Thyroid gland (tissue), 4 donors: ENCODE measurements at regions not wholly inside any gene's neighbourhood (a gene's known extent, or its start where the extent isn't known, plus 50 kb on each side); places are given as distances from the start of the nearest gene placed in this dataset.

Experiments
- POLR2A ChIP-seq, 2 donors: fragments of 450-650 bp; IDR thresholded peaks; one replicate each; pipeline ENCODE4 v1.6.1; 2017; ENCODE audit warnings: antibody characterized with exemption in 2 of 2, mild to moderate bottlenecking in 2 of 2, moderate library complexity in 1 of 2
- TF ChIP-seq, protein P1 (sequence below), 6 experiments: fragments of 200-600 bp in 3 of 6; fragments of 450-650 bp in 3 of 6; sonication (generic) in 3 of 6; IDR thresholded peaks; one replicate each; pipeline ENCODE4 v1.5.1; 2016 to 2019; ENCODE audit warnings: antibody characterized with exemption in 6 of 6, mild to moderate bottlenecking in 2 of 6, inconsistent platforms in 1 of 6, moderate library complexity in 1 of 6

- TF ChIP-seq, protein P1, sequence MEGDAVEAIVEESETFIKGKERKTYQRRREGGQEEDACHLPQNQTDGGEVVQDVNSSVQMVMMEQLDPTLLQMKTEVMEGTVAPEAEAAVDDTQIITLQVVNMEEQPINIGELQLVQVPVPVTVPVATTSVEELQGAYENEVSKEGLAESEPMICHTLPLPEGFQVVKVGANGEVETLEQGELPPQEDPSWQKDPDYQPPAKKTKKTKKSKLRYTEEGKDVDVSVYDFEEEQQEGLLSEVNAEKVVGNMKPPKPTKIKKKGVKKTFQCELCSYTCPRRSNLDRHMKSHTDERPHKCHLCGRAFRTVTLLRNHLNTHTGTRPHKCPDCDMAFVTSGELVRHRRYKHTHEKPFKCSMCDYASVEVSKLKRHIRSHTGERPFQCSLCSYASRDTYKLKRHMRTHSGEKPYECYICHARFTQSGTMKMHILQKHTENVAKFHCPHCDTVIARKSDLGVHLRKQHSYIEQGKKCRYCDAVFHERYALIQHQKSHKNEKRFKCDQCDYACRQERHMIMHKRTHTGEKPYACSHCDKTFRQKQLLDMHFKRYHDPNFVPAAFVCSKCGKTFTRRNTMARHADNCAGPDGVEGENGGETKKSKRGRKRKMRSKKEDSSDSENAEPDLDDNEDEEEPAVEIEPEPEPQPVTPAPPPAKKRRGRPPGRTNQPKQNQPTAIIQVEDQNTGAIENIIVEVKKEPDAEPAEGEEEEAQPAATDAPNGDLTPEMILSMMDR (IDR thresholded peaks at IDR 0.05), result no peak
- no peak for TF ChIP-seq POLR2A (IDR thresholded peaks at IDR 0.05)
Observed at GRCh38 chr7:33778195-33778594, 127.1 kb upstream of the BMPER start.
